NCI-H187 treated with DMSO at 0.1 percent for 48 hours (cell line): ENCODE measurements at regions not wholly inside any gene's neighbourhood (a gene's known extent, or its start where the extent isn't known, plus 50 kb on each side); places are given as distances from the start of the nearest gene placed in this dataset.

Experiments used
- DNase-seq: peaks from one replicate; lab custom pipeline; 2025; lab: John Stamatoyannopoulos, UW

DNA sequence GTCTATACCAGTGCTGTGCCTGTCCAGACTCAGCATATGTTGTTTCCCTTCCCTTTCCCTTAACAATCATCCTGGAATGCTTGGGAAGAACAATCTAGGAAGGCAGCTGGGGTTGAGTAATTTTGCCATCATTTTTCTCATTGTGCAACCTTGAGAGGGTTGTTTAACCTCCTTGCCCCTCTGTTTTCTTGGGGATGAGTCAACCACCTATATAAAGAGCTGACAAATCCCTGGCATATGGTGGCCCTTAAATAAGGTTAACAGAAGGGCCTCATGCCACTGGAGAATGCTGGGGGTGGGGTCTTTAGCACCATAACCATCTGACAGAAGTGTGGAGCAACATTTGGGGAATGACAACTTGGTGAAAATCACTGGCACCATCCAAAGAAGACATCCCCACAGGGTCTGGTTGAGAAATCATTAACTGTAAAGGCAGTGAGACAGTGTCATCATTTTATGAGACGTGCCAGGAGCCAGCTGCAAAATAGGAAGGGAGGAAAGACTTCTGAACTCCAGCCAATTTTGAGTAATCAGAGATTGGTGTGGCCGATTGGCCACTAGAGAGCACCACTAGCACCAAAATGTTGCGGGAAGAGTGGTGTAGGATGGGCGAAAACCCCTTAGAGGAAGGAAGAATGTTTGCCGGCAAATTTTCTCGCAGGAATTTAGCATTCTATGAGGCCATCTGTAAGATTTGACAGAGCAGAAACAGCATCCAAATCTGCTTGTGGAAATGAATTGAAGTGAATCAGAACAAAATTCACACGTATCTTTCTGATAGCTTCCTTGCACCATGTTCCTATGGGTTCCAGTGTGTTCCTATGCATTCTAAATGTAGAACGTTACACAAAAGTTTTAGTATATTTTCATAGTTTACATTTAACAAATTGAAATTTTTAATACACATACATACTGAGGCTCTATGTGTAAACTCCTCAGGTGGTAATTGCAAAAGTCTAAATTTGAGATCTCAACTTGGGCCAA lies 113.8 kb downstream of the MSX2 start:
- no peak for DNase-seq

DNA sequence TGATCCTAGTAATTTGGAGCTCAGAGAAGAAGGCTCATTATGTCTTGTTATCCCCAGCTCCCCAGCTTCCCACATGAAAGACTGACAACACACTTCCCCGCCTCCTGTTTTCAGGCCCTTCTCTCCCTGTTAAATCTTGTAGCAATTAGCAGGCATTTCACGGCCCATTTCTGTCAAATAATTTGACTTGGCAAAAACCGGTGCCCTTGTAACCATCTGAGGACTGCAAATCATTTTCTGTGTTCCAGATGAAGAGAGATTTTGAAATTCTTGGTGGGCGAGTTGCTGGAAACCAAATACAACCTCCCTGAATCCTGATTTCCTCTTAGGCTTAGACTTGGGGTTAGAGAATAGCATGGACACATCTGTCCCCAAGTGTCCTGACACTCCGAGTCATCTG lies 109.7 kb downstream of the MSX2 start:
- no peak for DNase-seq

DNA sequence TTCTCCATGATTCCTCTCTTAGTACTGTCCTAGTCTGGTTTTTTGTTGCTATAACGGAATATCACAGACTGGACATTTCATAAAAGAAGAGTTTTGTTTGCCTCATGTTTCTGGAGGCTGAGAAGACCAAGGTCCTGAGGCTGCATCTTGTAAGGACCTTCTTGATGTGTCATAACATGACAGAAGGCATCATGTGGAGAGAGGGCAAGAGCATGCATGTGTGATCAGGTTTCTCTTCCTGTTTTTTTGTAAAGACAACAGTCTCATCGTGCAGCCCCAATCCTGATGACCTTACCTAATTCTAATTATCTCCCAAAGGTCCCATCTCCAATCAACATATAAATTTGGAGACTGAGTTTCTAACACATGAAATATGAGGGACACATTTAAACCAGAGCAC lies 108.4 kb downstream of the MSX2 start:
- DNase-seq: no peak

DNA sequence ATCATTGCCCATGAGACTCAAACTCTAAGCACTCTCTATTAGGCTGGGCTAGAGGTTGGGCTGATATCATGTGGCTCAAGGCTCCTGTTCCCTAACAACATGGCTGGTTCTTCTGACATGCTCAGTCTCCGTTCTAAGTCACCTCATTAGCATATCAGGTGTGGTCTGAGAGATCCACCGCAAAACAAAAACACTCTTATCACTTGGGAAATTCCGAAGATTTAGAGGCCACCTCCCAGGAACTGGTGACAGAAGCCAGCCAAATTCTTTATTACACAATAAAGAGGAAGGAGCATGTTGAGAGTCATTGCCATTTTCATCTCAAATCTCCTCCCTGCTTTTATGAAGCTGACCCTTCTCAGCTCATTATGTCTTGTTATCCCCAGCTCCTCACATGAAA lies 107.6 kb downstream of the MSX2 start:
- no peak for DNase-seq

DNA sequence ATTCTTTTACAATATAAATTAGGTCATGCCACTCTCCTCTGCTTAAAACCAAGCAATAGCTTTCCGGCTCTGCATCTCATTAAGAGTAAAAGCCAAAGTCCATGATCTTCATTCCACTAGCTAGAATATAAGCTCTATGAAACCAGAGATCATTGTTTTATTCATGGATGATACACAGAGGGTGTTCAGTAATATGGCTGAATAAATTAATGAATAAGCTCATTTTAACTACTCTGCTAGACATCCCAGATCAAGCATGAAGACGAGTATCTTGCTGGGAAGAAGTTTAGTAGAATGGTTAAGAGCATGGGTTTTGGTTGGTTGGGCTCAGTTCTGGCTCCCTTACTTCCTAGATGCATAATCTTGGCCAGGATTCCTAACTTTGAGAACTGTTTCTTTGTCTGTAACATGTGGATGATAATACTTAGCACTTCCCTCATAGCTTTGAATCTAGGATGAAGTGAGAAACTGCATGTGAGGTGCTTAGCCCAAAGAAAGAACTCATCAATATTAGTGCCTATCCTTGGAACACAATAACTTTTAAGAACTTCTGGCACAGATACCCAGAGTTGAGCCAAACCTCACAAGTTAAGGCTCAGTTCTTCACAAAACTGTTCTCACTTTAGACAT lies 106.8 kb downstream of the MSX2 start:
- DNase-seq: no peak

DNA sequence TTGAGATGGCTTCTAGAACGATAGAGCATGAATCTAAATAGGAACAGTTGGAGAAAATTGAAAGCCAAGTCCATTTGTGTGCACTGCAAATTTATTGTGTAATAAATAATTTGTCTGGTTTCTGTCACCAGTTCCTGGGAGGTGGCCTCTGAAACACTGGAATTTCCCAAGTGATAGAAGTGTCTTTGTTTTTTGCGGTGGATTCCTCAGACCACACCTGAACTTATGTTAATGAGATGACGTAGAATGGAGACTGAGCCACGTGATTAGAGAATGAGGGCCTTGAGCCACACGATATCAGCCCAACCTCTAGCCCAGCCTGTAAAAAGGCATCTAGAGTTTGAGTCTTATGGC lies 105.1 kb downstream of the MSX2 start:
- DNase-seq: no peak

DNA sequence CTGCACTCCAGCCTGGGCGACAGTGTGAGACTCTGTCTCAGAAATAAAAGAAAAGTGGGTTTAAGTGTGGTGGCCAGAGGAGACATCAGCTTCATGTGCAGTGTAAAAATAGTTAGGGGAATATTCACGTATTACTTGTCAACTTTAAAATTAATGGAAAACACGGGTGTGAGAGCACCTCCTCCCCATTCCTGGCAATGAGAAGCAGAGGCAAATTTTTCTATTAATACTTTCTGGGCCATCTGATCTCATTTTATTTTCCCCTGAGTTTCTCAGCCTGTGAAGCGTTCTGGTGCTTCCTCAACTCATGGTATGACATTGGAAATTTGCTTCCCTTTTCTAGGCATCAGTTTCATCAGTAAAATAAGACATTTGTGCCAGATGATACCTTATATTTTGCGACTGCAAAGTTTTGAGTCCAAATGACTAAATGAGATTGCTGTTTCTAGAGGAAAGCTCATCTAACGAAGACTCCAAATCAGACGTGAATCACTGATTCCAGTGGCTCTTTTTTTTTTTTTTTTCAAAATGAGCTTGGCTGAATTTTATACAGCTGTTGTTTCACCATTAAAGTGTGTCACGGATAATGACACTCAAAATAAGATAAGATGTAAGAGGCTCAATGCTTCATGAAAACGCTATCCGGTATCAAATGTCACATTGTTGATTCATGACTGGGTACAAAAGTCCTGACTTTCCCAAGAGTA lies 104.6 kb downstream of the MSX2 start:
- no peak for DNase-seq

DNA sequence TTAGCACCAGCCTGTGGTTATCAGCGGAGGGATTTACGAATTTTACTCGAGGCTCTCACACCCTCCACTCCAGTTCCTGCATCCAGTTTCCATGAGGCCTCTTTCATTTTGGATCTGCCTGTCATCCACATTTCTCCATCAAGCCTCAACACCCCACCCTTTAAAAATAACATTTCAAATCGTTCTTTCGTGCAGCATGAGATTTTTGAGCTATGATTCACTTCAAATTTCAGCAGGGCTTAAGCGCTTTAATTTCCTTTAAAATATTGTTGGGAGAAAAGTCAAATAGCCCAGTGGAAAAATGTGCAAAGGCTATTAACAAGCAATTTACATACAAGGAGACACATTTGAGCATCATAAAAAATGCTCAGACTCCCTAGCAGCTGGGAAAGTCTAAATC lies 103.2 kb downstream of the MSX2 start:
- no peak for DNase-seq

DNA sequence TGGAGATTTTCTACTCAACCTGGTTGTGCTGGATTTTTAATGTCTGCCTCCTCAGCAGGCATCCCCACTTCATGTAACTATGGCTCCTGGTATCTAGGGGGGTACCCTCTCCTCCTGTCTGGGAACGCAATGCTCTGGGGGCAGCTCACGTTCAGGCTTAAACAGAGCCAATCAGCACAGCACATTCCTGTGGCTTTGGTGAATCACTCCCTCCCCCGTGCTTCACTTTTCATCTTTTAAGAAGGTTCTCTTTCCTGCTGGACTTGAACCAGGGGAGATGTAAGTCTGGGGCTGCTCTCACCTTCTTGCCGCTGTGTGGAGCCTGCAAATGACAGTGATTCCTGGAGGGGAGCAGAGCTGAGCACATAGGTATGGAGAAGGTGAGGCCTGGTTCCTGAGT lies 101.2 kb downstream of the MSX2 start:
- no peak for DNase-seq

DNA sequence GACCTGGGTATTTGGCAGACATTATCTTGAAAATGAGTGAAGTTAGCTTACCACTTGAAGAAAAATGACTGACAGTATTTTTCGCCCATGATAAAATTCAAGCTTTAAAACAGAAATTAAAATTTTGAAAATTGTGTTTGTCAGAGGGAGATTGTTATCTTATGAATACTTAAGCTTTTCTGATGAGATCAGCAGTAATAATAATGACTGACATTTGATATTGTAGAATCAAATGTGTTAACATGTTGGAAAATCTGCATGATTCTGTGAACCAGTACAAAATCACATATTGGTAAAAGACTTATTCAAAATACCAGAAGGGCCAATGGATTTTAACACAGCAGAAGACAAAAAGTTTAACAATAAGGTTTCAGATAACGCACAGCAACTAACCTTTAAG lies 94.0 kb downstream of the MSX2 start:
- no peak for DNase-seq

DNA sequence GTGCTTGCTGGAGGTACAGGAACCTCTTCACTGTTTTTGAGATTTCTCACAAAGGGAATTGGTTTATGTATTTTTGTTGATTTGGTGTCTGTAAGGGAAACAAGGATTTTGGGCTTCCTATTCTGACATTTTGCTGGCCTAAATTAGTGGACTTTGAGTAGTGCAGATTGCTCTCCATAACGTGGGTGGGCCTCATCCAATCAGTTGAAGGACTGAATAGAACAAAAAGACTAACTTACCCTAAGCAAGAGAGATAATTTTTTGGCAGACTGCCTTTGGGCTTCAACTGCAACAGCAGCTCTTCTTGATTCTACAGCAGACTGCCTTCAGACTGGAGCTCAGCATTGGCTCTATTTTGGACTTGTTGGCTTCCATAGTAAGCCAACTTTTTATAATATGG lies 93.2 kb downstream of the MSX2 start:
- DNase-seq: no peak

DNA sequence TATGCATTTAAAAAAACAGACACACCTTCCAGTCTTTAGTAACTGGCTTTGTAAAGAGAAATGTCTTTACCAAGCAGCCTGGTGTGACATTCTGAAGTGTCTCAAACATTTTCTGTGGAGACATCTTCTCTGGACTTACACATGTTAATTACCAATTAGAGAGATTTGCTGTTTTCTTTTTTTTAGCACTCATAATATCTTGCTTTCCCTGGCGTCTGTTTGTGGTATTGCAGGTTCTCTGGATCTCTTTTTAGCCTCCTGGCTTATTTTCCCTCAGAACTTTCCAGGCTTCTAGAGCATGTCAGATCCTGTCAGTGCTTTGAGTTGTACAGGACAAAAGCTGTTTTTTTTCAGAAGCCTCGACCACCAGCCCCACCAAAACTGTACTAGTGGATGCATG lies 92.5 kb downstream of the MSX2 start:
- no peak for DNase-seq

DNA sequence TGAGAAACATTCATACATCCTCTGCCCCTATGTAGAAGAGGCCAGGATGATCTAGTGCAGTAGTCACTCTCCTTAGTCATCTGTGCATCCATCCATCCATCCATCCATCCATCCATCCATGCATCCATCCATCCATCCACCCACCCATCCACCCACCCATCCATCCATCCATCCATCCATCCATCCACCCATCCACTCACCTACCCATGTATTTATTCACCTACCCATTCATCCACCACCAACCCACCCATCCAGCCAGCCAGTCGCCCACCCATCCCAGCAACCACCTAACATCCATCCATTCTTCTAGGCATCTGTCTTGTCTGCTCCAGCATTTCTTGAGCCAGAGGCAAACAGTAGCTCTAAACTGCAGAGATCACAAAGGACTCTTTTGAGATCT lies 87.1 kb downstream of the MSX2 start:
- DNase-seq: no peak

DNA sequence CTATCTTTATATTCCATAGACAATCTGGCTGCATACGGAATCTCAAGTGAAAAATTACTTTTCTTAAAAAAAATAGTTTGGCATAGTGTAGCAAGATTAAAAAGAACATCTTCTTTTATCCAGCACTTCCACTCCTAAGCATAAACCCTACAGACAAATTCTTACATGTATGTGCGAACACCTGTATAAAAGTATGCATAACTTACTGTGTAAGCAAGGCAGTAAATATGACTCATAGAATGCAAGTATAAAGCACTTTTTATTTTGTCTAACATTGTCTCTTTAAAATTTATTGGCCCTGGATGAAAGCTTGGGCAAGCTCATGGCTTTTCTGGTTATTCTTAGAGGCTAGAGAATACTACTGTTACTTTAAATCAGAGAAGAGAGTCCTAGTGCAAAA lies 86.4 kb downstream of the MSX2 start:
- DNase-seq: no peak

DNA sequence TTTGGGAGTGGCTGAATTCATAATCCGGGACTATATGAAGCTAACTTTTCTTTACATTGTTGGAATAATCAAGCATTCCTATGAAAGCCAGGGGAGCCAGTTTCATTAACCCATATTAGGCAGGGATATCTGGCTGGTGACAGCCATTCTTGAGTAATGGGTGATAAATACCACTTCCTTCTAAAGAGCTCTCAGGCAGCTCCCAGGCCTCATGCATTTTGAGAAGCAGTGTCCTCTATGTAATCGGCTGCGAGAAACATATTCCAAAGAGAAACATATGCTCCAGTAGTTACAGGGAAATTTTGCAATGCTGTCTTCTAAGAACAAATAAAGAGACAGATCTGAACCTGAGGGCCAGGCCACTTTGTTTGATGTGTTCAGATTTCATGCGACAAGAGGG lies 83.1 kb downstream of the MSX2 start:
- no peak for DNase-seq

DNA sequence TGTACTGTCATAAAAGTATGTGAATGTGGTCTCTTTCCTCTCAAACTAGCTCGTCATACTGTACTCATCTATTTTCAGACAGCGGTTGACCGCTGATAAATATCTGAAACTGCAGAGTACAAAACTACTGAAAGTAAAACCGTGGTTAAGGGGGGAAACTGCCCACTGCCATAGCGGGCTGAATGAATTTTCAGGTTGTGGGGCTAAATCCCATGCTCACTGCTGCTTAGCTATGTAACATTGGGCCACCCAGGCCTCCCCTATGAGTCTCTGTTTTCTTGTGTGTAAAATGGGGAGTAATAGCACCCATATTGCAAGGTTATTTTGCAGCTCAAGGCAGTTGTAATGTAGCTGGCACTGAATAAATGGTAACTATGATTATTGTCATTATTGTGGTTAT lies 82.3 kb downstream of the MSX2 start:
- no peak for DNase-seq

DNA sequence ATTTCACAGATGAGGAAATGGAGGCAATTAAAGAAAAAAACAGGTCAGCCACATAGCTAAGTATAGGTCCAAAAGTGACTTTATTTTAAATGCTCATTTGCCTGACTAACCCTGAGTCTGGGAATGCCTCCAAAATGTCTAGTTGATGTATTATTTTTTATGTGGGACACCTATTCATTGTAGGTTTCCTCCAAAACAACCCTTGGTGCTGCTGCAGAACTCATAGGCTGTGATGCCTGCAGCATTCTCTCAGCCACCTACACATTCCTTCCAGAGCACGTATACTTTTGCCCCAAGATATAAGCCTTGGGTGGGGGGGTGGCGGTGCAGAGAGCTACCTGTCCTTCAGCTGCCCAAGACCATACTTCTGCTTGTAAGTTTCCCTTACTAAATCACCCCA lies 77.4 kb downstream of the MSX2 start:
- no peak for DNase-seq

DNA sequence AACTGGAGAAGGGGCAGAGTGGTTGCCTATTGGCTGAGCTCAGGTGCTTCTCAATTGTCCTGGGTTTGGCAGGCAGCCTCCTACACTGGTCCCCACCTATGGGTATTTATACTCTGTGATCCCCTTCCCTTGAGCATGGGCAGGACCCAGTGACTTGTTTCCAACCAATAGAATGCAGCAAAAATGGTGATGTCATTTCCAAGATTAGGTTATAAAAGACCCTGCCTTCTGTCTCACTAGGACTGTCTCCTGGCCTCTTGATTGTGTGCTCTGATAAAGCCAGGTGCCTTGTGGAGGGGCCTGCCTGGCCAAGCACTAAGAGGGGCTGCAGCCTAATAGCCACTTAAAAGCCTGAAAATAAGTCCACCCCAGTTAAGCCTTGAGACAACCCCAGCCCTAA lies 76.1 kb downstream of the MSX2 start:
- DNase-seq: no peak

DNA sequence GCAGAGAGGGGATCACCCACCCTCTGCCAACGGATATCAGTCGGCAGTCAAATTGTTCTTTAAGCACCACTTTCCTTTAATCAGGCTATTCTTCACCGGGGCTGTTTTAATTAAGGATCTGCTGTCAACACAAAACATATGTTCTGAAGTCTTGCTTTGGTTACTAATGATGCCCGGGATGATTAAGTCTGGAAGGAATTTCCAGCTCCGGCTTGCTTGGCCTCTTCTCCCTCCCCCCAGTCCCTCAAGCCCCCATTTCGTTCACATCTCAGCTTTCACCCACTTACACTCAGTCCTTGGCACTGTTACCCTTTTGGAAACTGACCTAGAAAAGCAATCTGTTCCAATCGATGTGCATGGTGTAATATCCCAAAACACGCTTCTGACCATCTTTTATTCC lies 74.7 kb downstream of the MSX2 start:
- DNase-seq: no peak

DNA sequence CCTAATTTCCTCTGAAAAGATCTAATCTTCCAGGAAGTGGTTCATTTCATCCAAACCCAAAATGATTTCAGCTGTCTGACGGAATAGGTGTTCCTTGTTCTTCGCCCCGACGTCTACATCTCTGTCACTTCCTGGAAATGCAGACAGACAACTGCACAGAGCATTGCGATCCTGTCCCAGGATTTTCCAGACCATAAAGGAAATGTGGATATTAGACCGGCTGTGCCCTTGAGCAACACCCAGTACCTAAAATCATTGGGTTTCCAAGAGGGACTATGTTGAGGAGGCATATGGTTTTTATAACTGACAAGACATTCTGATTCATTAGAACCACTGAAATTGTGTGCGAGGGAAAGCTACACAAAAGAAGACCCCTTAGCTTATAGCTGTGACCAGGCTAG lies 74.2 kb downstream of the MSX2 start:
- no peak for DNase-seq

DNA sequence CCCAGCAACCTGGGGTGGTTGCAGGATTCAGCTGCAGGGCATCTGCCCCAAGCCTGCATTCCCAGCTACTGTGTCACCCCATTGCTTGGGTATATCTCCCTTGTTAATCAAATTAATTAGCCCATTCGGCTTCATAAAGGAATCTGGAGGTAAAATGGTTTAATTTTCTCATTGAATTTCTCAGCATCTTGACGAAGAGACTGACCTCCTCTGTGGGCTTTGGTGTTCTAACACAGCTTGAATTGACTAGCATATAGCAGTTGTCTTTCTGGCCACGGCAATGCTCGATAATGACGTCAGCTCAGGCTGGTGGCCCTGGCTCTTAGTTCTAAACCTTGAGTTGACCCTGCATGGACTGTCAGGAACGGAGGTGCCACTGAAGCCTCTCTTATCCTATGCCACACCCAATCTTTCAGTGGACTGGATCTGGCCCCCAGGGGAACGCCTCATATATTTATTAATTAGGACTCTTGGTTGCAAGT lies 72.4 kb downstream of the MSX2 start:
- DNase-seq: no peak

DNA sequence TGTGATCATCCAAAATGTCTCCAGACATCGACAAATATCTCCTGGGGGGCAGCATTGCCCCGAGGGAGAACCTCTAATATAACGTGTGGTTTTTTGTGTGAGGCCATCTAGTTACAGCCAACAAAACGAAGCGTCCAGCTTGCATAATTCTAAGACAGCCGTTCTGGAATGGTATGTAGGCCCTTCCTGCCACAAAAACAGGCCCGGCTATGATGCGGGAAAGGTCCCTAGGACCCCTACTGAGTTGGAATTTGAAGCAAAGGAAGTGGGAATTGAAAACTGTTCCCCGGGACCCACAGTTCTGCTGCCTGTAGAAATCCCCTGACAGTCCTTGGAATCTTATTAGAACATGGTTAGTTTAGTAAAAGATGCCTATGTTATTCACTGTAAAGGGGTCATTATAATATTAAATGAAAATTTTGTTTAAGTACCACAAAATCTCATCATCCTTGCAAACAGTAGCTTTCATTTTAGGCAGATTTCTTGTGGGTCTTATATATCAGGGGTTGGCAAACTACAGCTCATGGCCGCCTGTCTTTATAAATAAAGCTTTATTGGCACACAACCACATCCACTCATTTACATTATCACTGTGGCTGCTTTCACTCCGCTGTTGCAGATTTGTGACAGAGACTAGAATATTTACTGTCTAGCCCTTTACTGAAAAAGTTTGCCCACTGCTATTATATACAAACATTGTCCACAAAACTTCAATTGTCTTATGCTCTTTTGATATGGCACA lies 70.7 kb downstream of the MSX2 start:
- DNase-seq: no peak
